ENCODE measurements at regions not wholly inside any gene's neighbourhood (a gene's known extent, or its start where the extent isn't known, plus 50 kb on each side); places are given as distances from the start of the nearest gene placed in this dataset.

GRCh38 chr2:80711915-80712314, 407.4 kb upstream of the LRRTM1 start:
- H3K4me1 ChIP-seq (ENCODE audit: control insufficient read depth, extremely low read depth, insufficient read depth, low read length): no peaks in the 10 kb centered on the region
- H4K20me1 ChIP-seq (ENCODE audit: control insufficient read depth, extremely low read depth, insufficient read depth, low read length): no peaks in the 10 kb centered on the region
- H3K27ac ChIP-seq (ENCODE audit: control insufficient read depth, insufficient read depth, low read length): no peak overlapping the region
- no peak overlapping the region for H2AFZ ChIP-seq (ENCODE audit: control insufficient read depth, low read length)
- TF ChIP-seq, protein P1, sequence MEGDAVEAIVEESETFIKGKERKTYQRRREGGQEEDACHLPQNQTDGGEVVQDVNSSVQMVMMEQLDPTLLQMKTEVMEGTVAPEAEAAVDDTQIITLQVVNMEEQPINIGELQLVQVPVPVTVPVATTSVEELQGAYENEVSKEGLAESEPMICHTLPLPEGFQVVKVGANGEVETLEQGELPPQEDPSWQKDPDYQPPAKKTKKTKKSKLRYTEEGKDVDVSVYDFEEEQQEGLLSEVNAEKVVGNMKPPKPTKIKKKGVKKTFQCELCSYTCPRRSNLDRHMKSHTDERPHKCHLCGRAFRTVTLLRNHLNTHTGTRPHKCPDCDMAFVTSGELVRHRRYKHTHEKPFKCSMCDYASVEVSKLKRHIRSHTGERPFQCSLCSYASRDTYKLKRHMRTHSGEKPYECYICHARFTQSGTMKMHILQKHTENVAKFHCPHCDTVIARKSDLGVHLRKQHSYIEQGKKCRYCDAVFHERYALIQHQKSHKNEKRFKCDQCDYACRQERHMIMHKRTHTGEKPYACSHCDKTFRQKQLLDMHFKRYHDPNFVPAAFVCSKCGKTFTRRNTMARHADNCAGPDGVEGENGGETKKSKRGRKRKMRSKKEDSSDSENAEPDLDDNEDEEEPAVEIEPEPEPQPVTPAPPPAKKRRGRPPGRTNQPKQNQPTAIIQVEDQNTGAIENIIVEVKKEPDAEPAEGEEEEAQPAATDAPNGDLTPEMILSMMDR (optimal IDR thresholded peaks at IDR 0.05 in 1 of 3, IDR thresholded peaks at IDR 0.05 in 1 of 3, conservative IDR thresholded peaks at IDR 0.05 in 1 of 3; ENCODE audit: extremely low read depth in 1 of 3, insufficient read depth in 2 of 3, low read length in 3 of 3): no peak
- TF ChIP-seq EZH2 (IDR thresholded peaks at IDR 0.05; ENCODE audit: low read length): no peak
- no peaks in the 10 kb centered on the region for H3K79me2 ChIP-seq (ENCODE audit: control insufficient read depth, insufficient read depth, low read length)
- H3K27me3 ChIP-seq (ENCODE audit: control insufficient read depth, extremely low read depth, insufficient read depth, low read length): no peaks in the 10 kb centered on the region
- no peaks in the 10 kb centered on the region for H3K9me1 ChIP-seq (ENCODE audit: control insufficient read depth, extremely low read depth, insufficient read depth, low read length)
- FAIRE-seq: no peak
- H3K4me3 ChIP-seq (ENCODE audit: control insufficient read depth in 2 of 3, extremely low read depth in 1 of 3, insufficient read depth in 2 of 3, low read depth in 1 of 3, low read length in 3 of 3): no peak overlapping the region
- H3K9me3 ChIP-seq (ENCODE audit: control insufficient read depth, low read depth, low read length): no peaks in the 10 kb centered on the region
- no peak overlapping the region for H3K9ac ChIP-seq (ENCODE audit: control insufficient read depth, extremely low read depth, insufficient read depth, low read length)
- no peak overlapping the region for H3K4me2 ChIP-seq (ENCODE audit: control insufficient read depth, extremely low read depth, insufficient read depth, low read depth, low read length)
- no peaks in the 10 kb centered on the region for H3K36me3 ChIP-seq (ENCODE audit: control insufficient read depth in 2 of 2, extremely low read depth in 1 of 2, insufficient read depth in 2 of 2, low read length in 2 of 2)
- dilution Hi-C loops (cut with MboI; ENCODE audit: extremely low pct_ligation_motif_present, low sequenced_read_pairs): no loop called here
- no peak for DNase-seq (ENCODE audit: low read depth, low spot score)

- TF ChIP-seq EZH2 (IDR thresholded peaks at IDR 0.05; ENCODE audit: low read length): no peak
- TF ChIP-seq, protein P1 (optimal IDR thresholded peaks at IDR 0.05 in 1 of 3, IDR thresholded peaks at IDR 0.05 in 1 of 3, conservative IDR thresholded peaks at IDR 0.05 in 1 of 3; ENCODE audit: extremely low read depth in 1 of 3, insufficient read depth in 2 of 3, low read length in 3 of 3): no peak
- no peak for DNase-seq (ENCODE audit: low read depth, low spot score)
- no peak overlapping the region for H3K9ac ChIP-seq (ENCODE audit: control insufficient read depth, extremely low read depth, insufficient read depth, low read length)
- H3K9me1 ChIP-seq (ENCODE audit: control insufficient read depth, extremely low read depth, insufficient read depth, low read length): no peaks in the 10 kb centered on the region
- no peak overlapping the region for H3K27ac ChIP-seq (ENCODE audit: control insufficient read depth, insufficient read depth, low read length)
- no peak overlapping the region for H2AFZ ChIP-seq (ENCODE audit: control insufficient read depth, low read length)
- FAIRE-seq: no peak
- no peak overlapping the region for H3K4me3 ChIP-seq (ENCODE audit: control insufficient read depth in 2 of 3, extremely low read depth in 1 of 3, insufficient read depth in 2 of 3, low read depth in 1 of 3, low read length in 3 of 3)
- H3K4me2 ChIP-seq (ENCODE audit: control insufficient read depth, extremely low read depth, insufficient read depth, low read depth, low read length): no peak overlapping the region
- no peaks in the 10 kb centered on the region for H3K9me3 ChIP-seq (ENCODE audit: control insufficient read depth, low read depth, low read length)
- no peaks in the 10 kb centered on the region for H3K36me3 ChIP-seq (ENCODE audit: control insufficient read depth in 2 of 2, extremely low read depth in 1 of 2, insufficient read depth in 2 of 2, low read length in 2 of 2)
- H3K4me1 ChIP-seq (ENCODE audit: control insufficient read depth, extremely low read depth, insufficient read depth, low read length): no peaks in the 10 kb centered on the region
- no peaks in the 10 kb centered on the region for H3K79me2 ChIP-seq (ENCODE audit: control insufficient read depth, insufficient read depth, low read length)
- dilution Hi-C loops (cut with MboI; ENCODE audit: extremely low pct_ligation_motif_present, low sequenced_read_pairs): no loop called here
- no peaks in the 10 kb centered on the region for H3K27me3 ChIP-seq (ENCODE audit: control insufficient read depth, extremely low read depth, insufficient read depth, low read length)
- H4K20me1 ChIP-seq (ENCODE audit: control insufficient read depth, extremely low read depth, insufficient read depth, low read length): no peaks in the 10 kb centered on the region
Measured at GRCh38 chr2:80706951-80707350, 402.4 kb upstream of the LRRTM1 start.
